Keratinocyte (primary cell): ENCODE measurements at regions not wholly inside any gene's neighbourhood (a gene's known extent, or its start where the extent isn't known, plus 50 kb on each side); places are given as distances from the start of the nearest gene placed in this dataset.

Experiments used
- DNase-seq: peaks from one replicate; pipeline ENCODE4 v3.0.0-alpha.2; 2011; ENCODE audit warnings: low read depth, missing footprints, low spot score
- FAIRE-seq: peaks from 2 replicates; lab custom pipeline; 2011; peaks lifted over from hg19 to GRCh38; lab: Jason Lieb, UNC
- H2AFZ ChIP-seq: 2 replicates; pipeline ENCODE4 v1.6.0; 2012; ENCODE audit warnings: low read length, control low read depth, inconsistent platforms; ENCODE audit not compliant: control insufficient read depth
- H3K27ac ChIP-seq: 2 replicates; pipeline ENCODE4 v1.5.1; 2011; ENCODE audit warnings: low read length; ENCODE audit not compliant: control insufficient read depth, insufficient read depth
- H3K27me3 ChIP-seq: 3 replicates; pipeline ENCODE4 v1.6.0; 2011; ENCODE audit warnings: low read length; ENCODE audit not compliant: control insufficient read depth, insufficient read depth; ENCODE audit errors: extremely low read depth
- H3K36me3 ChIP-seq, 2 experiments: 2 replicates in 1 of 2; 3 replicates in 1 of 2; pipeline ENCODE4 v1.5.1; 2011; ENCODE audit warnings: low read length in 2 of 2, mild to moderate bottlenecking in 1 of 2; ENCODE audit not compliant: control insufficient read depth in 2 of 2, insufficient read depth in 2 of 2; ENCODE audit errors: extremely low read depth in 1 of 2
- H3K4me1 ChIP-seq: 3 replicates; pipeline ENCODE4 v1.5.1; 2011; ENCODE audit warnings: low read length; ENCODE audit not compliant: control insufficient read depth, insufficient read depth; ENCODE audit errors: extremely low read depth
- H3K4me2 ChIP-seq: 3 replicates; pipeline ENCODE4 v1.6.0; 2011; ENCODE audit warnings: low read depth, low read length; ENCODE audit not compliant: control insufficient read depth, insufficient read depth; ENCODE audit errors: extremely low read depth
- H3K4me3 ChIP-seq, 3 experiments: fragments of 200-600 bp in 1 of 3; sonication (generic) in 1 of 3; 2 replicates in 2 of 3; 3 replicates in 1 of 3; pipeline ENCODE4 v1.5.1; 2011 to 2016; ENCODE audit warnings: low read length in 3 of 3, mild to moderate bottlenecking in 3 of 3, control low read depth in 2 of 3, inconsistent platforms in 1 of 3, low read depth in 1 of 3, mixed read lengths in 1 of 3, mixed run types in 1 of 3, moderate library complexity in 1 of 3; ENCODE audit not compliant: control insufficient read depth in 2 of 3, insufficient read depth in 2 of 3; ENCODE audit errors: extremely low read depth in 1 of 3
- H3K79me2 ChIP-seq: 2 replicates; pipeline ENCODE4 v1.6.0; 2012; ENCODE audit warnings: low read length; ENCODE audit not compliant: control insufficient read depth, insufficient read depth
- H3K9ac ChIP-seq: 3 replicates; pipeline ENCODE4 v1.6.0; 2011; ENCODE audit warnings: low read length; ENCODE audit not compliant: control insufficient read depth, insufficient read depth; ENCODE audit errors: extremely low read depth
- H3K9me1 ChIP-seq: 3 replicates; pipeline ENCODE4 v1.6.0; 2011; ENCODE audit warnings: low read length; ENCODE audit not compliant: control insufficient read depth, insufficient read depth; ENCODE audit errors: extremely low read depth
- H3K9me3 ChIP-seq: 2 replicates; pipeline ENCODE4 v1.5.1; 2012; ENCODE audit warnings: low read depth, low read length; ENCODE audit not compliant: control insufficient read depth
- H4K20me1 ChIP-seq: 3 replicates; pipeline ENCODE4 v1.6.0; 2011; ENCODE audit warnings: low read length; ENCODE audit not compliant: control insufficient read depth, insufficient read depth; ENCODE audit errors: extremely low read depth
- CTCF ChIP-seq, 3 experiments: IDR thresholded peaks in 1 of 3; conservative IDR thresholded peaks in 1 of 3; optimal IDR thresholded peaks in 1 of 3; 2 replicates in 2 of 3; 3 replicates in 1 of 3; pipeline versions ENCODE3 to v1.5.1; 2011; ENCODE audit warnings: low read length in 3 of 3, mild to moderate bottlenecking in 3 of 3, moderate library complexity in 2 of 3, control low read depth in 1 of 3, inconsistent platforms in 1 of 3; ENCODE audit not compliant: insufficient read depth in 2 of 3; ENCODE audit errors: extremely low read depth in 1 of 3
- EZH2 ChIP-seq: IDR thresholded peaks from one replicate; pipeline ENCODE4 v1.6.1; 2012; ENCODE audit warnings: inconsistent platforms, mild to moderate bottlenecking, low read length, moderate library complexity
- dilution Hi-C: fragments of 300-500 bp; cut with MboI; formaldehyde crosslinking; loops from one replicate; pipeline ENCODE4 v1.7.0; 2020; ENCODE audit warnings: low sequenced_read_pairs; ENCODE audit not compliant: extremely low pct_ligation_motif_present

GRCh38 chr4:125041372-125041930 is 273.3 kb upstream of the FAT4 start:
- TF ChIP-seq CTCF (optimal IDR thresholded peaks at IDR 0.05 in 1 of 3, IDR thresholded peaks at IDR 0.05 in 1 of 3, conservative IDR thresholded peaks at IDR 0.05 in 1 of 3; ENCODE audit: extremely low read depth in 1 of 3, insufficient read depth in 2 of 3, low read length in 3 of 3) (no peak), EZH2 (no peak)
- Histone ChIP-seq H3K4me1 (peaks cover 30% of the 10 kb centered on the region), H3K27ac (peak overlapping the region; percentile 38), H3K36me3 (no peaks in the 10 kb centered on the region), H3K9ac (no peak overlapping the region), H3K4me3 (peak overlapping the region in 1 of 3 experiments; percentile 7), H2AFZ (no peak overlapping the region), H3K79me2 (no peaks in the 10 kb centered on the region), H3K9me3 (no peaks in the 10 kb centered on the region), H3K27me3 (no peaks in the 10 kb centered on the region), H3K9me1 (no peaks in the 10 kb centered on the region), H3K4me2 (peak overlapping the region; percentile 69), H4K20me1 (no peaks in the 10 kb centered on the region)
- dilution Hi-C loops, result no loop called here
- FAIRE-seq (peak; percentile 92), DNase-seq (peak; percentile 21)

DNA sequence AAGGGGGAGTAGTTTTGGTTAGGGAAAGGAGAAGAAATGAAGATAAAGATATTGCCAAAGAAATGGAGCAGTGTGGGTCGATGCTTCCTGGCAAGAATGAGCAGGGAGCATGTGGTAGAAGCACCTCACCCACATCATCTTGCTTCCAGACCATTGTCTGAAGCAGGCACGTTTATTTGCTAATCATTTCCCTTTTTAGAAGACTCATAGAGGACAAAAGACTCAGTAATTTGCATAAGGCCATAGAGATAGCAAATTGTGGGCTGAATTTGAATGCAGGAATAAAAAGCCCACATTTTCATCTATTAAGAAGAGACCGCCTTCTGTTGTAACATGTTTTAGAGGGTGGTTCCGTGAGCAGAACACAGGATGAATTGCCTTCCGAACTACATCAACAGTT is 275.2 kb upstream of the FAT4 start:
- dilution Hi-C loops, result no loop called here
- H3K4me3 ChIP-seq, result no peak overlapping the region

More for the DNA sequence above, 275.2 kb upstream of the FAT4 start:
- H3K4me1 ChIP-seq, result peaks cover 29% of the 10 kb centered on the region
- DNase-seq, result no peak
- H4K20me1 ChIP-seq, result no peaks in the 10 kb centered on the region
- no peak overlapping the region for H3K27ac ChIP-seq
- TF ChIP-seq EZH2, result no peak
- TF ChIP-seq CTCF (optimal IDR thresholded peaks at IDR 0.05 in 1 of 3, IDR thresholded peaks at IDR 0.05 in 1 of 3, conservative IDR thresholded peaks at IDR 0.05 in 1 of 3; ENCODE audit: extremely low read depth in 1 of 3, insufficient read depth in 2 of 3, low read length in 3 of 3), result no peak
- no peaks in the 10 kb centered on the region for H3K36me3 ChIP-seq
- H3K9me3 ChIP-seq, result no peaks in the 10 kb centered on the region
- H2AFZ ChIP-seq, result no peak overlapping the region
- no peak for FAIRE-seq
- no peaks in the 10 kb centered on the region for H3K79me2 ChIP-seq
- no peak overlapping the region for H3K4me2 ChIP-seq
- no peaks in the 10 kb centered on the region for H3K9me1 ChIP-seq
- no peak overlapping the region for H3K9ac ChIP-seq
- no peaks in the 10 kb centered on the region for H3K27me3 ChIP-seq
